Suprapubic skin (tissue), 3 donors: ENCODE measurements at regions not wholly inside any gene's neighbourhood (a gene's known extent, or its start where the extent isn't known, plus 50 kb on each side); places are given as distances from the start of the nearest gene placed in this dataset.

Experiments
- CTCF ChIP-seq, 2 donors: fragments of 200-600 bp in 1 of 2; fragments of 450-650 bp in 1 of 2; sonication (generic) in 1 of 2; IDR thresholded peaks; one replicate each; pipeline ENCODE4 v1.5.1; 2016 to 2019; ENCODE audit warnings: antibody characterized with exemption in 2 of 2, mild to moderate bottlenecking in 1 of 2, moderate library complexity in 1 of 2
- POLR2A ChIP-seq, 2 donors: fragments of 450-650 bp; IDR thresholded peaks; one replicate each; pipeline ENCODE4 v1.6.1; 2017; ENCODE audit warnings: antibody characterized with exemption in 2 of 2, mild to moderate bottlenecking in 2 of 2, moderate library complexity in 2 of 2

GRCh38 chr6:146962329-146962728 is 241.9 kb upstream of the STXBP5 start:
- TF ChIP-seq POLR2A (IDR thresholded peaks at IDR 0.05) (no peak), CTCF (IDR thresholded peaks at IDR 0.05) (no peak)
